Eye (tissue), 1 donor: ENCODE measurements at regions not wholly inside any gene's neighbourhood (a gene's known extent, or its start where the extent isn't known, plus 50 kb on each side); places are given as distances from the start of the nearest gene placed in this dataset.
"Not testable (repeated sequence)": the region's sequence is repeated elsewhere in the genome, so short reads cannot be mapped to it uniquely, and the experiment has no call there.

Source experiments
- DNase-seq: peaks from one replicate; pipeline ENCODE4 v3.0.0-alpha.2; 2015

GRCh38 chr17:71850812-71851211, 270.0 kb upstream of the SOX9 start:
- DNase-seq = no peak

- peak; percentile 39 for DNase-seq
Measured at GRCh38 chr17:71855010-71855409, 265.8 kb upstream of the SOX9 start.

GRCh38 chr17:71864755-71865154, 256.1 kb upstream of the SOX9 start:
- DNase-seq = no peak

- DNase-seq = no peak
Measured at GRCh38 chr17:71866095-71866494, 254.7 kb upstream of the SOX9 start.

GRCh38 chr17:71869293-71869692, 251.5 kb upstream of the SOX9 start:
- DNase-seq = no peak

- no peak for DNase-seq
Measured at GRCh38 chr17:71869841-71870545, 250.8 kb upstream of the SOX9 start.

GRCh38 chr17:71870546-71870862, 250.3 kb upstream of the SOX9 start:
- DNase-seq = peak; percentile 50

GRCh38 chr17:71872843-71873485, 247.9 kb upstream of the SOX9 start:
- peak; percentile 65 for DNase-seq

GRCh38 chr17:71874773-71875172, 246.0 kb upstream of the SOX9 start:
- not testable (repeated sequence) for DNase-seq

- DNase-seq = no peak
Measured at GRCh38 chr17:71878271-71878670, 242.5 kb upstream of the SOX9 start.

- DNase-seq = no peak
Measured at GRCh38 chr17:71878998-71879397, 241.8 kb upstream of the SOX9 start.

- no peak for DNase-seq
Measured at GRCh38 chr17:71881041-71881440, 239.8 kb upstream of the SOX9 start.

- DNase-seq = no peak
Measured at GRCh38 chr17:71881581-71881980, 239.2 kb upstream of the SOX9 start.

- DNase-seq = no peak
Measured at GRCh38 chr17:71883258-71883657, 237.6 kb upstream of the SOX9 start.

- DNase-seq = no peak
Measured at GRCh38 chr17:71883845-71884244, 237.0 kb upstream of the SOX9 start.

GRCh38 chr17:71885662-71886061, 235.2 kb upstream of the SOX9 start:
- no peak for DNase-seq

GRCh38 chr17:71899317-71899716, 221.5 kb upstream of the SOX9 start:
- DNase-seq = no peak

GRCh38 chr17:71900621-71901229, 220.1 kb upstream of the SOX9 start:
- no peak for DNase-seq

- DNase-seq = no peak
Measured at GRCh38 chr17:71902894-71903506, 217.8 kb upstream of the SOX9 start.

- DNase-seq = peak; percentile 64
Measured at GRCh38 chr17:71905376-71906031, 215.3 kb upstream of the SOX9 start.

GRCh38 chr17:71909155-71909554, 211.7 kb upstream of the SOX9 start:
- no peak for DNase-seq

GRCh38 chr17:71910002-71910401, 210.8 kb upstream of the SOX9 start:
- DNase-seq = no peak

GRCh38 chr17:71914042-71914441, 206.8 kb upstream of the SOX9 start:
- no peak for DNase-seq

- no peak for DNase-seq
Measured at GRCh38 chr17:71914812-71915211, 206.0 kb upstream of the SOX9 start.
